ELF-1 (cell line): ENCODE measurements at regions not wholly inside any gene's neighbourhood (a gene's known extent, or its start where the extent isn't known, plus 50 kb on each side); places are given as distances from the start of the nearest gene placed in this dataset.

Experiments
- DNase-seq: peaks from one replicate; pipeline ENCODE4 v3.0.0-alpha.2; 2016; ENCODE audit warnings: low read depth, low spot score

DNA sequence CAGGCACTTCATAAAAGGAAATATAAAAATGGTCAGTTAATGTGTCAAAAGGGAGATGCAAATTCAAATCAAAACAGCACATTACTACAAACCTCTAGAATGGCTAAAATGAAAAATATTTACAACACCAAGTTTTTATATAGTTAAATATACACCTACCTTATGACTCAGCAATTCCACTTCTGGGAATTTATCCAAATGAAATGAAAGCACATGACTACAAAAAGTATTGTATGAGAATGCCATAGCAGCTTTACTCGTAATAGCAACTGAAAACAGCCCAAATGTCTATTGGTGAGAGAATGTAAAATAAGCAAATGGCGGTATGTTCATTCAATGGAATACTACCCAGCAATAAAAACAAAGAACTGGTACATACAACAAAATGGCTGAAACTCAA, 175.8 kb upstream of the SPAG17 start:
- DNase-seq = no peak

DNA sequence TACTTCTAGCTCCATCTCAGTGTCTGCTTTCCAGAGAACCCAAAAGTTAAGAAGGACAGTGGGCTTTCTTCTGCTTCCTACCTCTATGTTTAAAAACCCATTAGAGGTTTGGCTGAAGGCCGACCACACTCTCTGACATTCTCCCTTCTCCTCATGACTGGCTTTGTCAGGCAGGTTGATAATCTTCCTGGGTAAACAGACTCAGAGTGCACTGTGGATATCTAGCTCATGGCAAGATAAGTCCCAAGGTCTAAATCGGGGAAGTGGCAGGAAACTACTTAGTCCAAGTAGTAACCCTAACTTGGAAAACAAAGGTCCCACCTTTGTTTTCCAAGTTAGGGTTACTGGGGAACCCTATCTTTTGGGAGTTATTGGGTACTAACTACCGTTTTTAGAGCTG, 161.9 kb upstream of the SPAG17 start:
- no peak for DNase-seq

DNA sequence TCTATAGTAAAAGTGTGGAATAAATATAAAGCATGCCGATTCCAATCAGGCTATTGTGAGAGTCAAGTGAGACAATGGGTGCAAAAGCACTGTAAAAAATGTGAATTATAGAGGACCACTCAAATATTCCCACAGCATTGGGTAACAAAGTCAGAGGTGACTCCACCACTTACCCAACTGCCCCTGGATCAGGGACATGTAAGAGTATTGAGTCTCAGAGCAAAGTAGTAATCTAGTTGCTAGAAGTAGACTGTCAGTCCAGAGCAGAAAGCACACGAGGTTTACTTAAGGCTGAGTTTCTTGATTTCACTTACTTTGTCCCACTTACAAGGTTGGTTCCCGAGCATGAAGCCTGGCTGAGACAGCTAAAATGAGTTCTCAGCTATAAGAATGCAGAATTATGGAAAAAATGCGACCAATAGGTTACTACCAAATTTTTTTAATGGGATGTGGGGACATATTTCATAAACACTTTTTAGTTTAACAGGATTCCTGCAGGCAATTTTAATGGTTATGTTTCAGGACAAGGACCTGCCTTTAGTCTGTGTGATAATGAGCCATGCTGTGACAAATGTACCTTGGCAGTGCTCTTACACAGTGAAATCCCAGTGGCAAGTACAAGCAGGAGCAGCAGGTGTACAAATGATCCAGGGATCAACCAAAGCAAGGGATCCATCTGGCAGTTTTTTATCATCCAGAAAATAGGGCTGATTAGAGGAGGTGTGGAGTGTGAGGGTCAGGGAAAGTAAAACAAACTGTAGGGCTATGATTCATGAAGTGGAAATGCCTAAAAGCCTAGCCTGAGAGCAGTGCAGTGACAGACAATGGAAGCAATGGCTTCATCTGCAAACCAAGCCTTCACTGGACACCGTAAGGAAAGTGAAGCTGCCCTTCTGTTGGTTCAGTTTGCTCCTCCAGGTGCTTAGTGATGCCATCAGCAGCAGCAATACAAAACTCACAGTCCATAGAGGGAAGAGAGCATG, 156.2 kb upstream of the SPAG17 start:
- DNase-seq = no peak

DNA sequence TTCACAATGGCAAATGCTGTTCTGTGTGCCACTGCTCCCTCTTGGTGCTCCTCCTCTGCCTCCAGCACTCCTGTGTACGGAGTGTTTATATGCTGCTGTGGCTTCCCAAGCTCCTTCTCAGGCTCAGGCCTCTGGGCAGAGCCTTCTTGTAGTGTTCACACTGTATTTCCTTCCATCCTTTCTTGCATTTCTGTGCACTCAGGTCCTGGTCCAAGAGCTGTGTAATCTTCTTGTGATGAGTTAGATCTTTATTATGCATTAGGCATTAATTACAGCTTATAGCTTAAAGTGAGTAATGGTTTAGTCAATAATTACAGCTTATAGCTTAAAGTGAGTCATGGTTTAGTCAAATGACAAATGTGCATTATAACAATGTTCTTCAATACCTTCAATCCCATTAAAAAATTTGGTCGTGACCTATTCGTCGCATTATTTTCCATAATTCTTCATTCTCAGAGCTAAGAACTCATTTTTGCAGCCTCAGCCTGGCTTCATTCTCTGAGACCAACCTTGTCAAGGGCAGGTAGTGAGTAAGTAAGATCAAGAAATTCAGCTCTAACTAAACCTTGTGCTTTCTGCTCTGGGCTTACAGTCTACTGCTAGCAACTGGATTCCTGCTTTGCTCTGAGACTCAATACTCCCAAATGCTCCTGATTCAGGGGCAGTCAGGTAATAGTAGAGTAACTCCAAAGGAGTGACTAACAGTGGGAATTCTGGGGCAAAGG, 154.5 kb upstream of the SPAG17 start:
- DNase-seq = no peak

DNA sequence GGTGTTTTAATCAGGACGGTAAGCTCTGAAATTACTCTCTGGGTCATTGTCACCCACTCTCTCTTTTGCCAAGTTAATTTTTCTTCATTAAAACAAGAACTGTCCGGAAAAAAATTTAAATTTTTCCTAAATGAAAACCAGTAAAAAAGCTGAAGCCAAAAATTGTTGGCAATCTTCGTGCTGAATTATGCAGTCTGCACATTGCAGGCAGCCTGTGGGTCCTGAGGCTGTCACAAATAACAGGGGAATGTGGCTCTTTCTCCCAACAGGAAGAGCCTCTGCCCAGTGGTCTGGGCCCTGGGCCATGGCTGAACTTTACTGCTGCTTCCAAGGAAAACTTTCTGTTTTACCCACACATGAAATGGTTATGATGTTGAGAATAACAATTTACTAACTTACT, 153.9 kb upstream of the SPAG17 start:
- no peak for DNase-seq

DNA sequence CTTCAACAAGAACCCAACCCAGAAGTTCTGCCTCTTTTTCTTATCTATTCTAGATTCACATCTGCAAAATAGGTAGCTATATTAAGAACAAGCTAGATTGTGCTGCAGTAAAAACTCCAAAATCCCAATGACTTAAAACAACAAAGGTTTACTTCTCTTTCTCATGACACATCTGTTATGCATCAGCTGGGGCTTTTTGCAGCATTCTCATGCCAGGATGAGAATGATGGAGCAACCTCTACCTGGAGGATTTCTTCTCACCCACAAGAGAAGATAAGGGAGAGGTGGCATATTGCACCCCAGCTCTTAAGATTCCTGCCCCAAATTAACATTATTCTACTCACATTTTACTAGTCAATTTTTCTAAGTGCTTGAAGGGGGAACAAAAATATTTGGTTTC, 152.3 kb upstream of the SPAG17 start:
- DNase-seq = no peak

DNA sequence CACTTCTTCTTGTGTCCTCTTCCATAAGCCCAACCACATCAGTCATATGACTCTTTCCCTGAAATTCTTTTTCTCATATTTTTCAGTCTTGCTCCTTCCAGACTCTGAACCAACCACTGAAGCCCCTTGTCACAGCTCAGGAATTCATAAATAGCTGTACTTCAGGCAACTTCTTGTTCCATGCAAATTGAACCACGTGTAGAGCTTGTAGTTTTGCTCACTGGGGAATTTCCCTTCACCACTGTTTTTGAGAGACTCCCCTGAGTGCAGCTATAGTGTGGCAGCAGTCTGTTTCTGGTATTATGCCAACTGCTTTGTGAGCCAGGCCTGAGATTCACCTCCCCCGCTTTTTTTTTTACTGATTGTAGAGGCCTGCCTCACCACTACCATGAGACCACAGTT, 150.3 kb upstream of the SPAG17 start:
- DNase-seq = no peak

DNA sequence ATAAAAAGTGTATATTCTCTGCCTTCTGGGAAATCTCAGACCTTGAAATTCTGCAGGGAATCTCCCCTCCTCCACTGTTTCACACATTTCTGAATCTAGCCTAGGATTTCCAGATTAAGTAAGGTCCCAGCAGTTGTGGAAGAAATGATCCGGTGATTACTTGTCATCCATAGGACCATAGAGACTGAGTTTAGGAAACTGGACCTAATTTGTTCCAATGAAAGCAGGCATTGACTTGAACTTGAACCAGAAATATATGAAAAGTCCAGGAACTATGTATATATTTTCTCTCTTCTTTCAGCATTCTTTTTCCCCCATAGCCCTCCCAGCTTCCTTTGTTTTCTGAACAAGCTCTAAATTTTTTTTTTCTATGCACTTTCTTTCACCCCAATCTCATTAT, 149.5 kb upstream of the SPAG17 start:
- DNase-seq = no peak

DNA sequence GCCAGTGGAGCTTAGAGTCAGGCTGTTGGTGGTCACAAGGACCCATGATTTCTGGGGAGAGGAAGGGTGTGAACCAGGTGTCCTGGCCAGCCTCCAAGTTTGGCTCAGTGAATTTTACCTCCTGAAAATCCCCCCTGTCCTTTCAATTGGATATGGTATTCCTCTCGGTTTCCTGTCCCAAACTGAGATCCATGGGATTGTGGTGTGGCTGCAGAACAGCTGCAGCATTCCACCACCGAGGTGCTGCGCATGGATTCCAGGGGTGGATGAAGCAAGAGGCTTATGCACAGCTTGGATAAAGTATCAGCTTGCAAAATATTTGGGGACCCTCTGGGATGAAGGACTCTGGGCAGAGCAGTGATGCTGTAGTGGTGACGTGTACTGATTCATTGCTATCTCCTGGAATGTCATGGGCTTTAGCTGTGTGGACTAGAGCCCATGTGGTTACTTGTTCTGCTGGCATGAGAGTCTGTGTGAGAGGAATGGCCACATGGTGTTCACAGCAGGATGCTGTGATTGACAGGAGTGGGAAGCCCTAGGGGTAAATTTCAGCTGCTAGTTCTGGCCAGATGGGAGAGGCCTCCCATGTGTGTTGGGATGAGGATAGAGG, 148.7 kb upstream of the SPAG17 start:
- DNase-seq = peak; percentile 83

DNA sequence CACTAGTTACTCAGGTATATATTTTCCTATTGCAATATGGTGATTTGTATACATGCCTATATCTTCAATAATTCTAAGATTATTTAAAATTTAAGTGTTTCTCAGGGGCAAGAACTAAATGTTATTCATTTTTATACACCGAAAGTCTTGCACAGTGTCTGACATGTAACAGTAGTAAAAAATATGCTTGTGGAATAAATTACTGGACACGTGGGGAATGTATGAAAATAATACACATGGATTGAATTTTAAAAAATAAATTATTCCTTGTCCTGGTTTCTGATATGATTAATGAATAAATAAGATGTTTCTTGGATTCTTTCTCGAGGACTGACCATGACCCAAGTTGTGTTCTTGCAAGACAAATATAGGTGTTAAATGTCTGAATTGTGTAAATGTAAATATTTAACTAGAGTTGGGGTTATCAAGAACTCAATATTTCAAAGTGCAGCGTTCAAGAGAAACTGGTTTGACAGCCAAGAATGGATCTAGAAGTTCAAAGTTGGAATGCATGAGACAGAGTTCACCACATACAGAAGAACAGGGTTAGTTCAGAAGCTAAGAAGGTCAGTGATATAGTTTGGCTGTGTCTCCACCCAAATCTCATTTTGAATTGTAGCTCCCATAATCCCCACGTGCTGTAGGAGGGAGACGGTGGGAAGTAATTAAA, 142.1 kb upstream of the SPAG17 start:
- no peak for DNase-seq

DNA sequence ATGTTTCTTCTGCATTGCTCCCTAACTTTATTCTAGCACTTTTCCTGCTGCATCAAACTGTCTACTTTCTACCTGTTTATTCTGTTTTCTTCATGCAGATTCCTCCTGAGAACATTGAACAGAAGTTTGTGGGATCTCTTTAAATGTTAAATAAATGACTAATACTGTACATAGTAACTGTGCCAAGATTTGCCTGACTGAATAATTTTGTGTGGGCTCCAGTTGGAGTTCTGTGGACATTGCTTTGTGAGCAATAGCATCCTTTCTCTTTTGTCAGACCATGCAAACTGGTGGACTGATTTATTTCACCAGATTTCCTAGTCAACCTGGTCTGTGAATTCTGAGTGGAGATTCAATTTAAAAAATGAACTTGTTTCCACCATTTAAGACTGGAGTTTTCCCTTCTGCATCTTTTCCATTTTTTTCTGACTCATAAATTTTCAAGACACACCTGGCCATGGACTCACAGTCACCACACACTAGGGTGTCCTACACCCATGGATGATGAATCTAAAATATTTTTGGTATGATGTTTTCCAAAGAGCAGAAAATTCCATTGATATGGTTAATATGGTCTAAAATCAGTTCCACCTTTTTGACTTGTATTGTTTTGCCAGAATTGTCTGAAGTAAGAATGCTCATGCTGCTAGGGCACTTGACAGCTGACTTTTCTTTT, 140.7 kb upstream of the SPAG17 start:
- no peak for DNase-seq

DNA sequence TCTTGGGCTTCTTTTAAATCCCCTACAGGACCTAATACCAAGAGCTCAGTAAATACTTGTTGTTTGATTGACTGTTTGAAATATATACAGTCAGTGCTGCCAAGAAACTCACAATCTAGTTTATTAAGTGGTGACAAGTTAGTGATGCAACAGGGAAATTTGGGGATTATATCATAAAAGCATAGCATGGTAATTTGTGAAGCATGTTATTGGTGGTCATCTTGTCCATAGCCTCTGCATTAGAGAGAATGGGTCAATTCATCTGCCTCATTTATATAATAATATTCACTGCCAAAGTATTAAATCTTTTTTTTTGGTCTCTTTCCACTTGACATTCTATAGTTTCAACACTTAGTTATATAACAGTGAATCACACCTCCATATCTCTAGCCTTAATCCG, 138.2 kb upstream of the SPAG17 start:
- no peak for DNase-seq

DNA sequence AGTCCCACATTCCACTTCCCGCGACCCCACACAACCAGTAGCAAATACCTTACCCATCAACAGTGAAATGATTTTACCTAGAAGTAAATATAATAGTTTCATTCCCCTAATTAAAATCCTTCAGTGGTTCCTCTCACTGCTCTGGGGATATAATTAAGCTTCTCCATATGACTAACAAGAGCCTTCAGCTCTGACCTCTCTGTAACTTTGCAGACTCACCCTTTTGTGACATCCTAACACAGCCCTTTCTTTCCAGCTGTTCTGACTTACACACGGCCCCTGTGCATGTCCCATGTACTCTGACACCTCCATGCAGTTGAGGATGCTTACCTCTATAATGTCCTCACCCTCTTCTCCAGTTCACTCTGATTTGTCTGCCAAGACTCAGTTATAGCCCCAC, 137.3 kb upstream of the SPAG17 start:
- DNase-seq = no peak

DNA sequence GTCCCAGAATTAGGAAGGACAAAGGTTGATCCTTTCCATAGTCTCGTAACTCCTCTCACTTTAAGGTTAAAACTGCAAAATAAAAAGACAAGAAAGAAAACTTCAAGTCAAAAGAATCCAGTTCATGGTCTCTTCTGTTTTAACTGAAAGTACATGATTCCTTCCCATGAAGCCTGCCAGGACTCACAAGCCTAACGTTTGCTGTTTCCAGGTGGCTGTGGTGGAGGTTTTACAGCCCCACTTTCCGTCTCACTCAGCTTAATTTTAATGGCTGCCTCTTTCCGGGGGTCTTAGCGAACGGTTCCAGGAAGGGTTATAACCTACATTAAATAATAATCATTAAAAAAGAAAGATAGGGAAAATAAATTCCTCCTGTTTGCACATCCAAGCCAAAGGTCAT, 136.8 kb upstream of the SPAG17 start:
- DNase-seq = no peak

DNA sequence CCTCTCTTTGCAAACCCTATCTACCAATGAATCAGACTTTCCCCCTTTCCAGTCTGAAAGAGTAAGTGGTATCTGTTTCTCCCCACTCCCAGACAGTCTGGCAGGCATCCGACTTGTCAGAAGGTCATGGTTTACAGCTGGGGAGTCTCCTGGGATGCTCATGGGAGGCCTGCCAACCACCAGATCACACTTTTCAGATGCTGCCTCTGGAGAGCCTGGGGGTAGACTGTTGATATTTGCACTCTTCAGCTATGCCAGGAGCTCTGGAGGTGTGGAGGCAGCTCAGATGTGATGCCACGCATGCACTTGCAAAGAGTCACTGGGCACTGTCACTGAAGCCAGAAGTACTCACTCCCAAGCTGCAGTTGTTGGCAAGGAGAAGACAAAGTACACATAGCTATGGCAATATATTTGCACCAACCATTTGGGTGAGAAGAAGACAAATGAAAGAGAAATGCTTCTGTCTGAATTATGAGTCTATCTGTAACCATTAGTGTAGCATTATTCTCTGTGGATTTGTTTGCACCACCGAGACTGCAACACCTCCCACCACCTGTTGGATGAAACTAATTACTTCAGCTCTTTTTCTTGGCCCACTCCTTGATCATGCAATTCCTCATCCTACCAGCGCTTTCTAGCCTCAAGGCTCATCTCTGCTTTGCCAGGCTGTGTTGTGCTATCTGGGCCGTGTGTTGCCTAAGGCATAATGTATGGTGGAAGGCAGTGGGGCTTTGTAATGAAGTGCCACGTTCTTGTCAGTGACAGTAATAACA, 133.0 kb upstream of the SPAG17 start:
- DNase-seq = peak; percentile 27

DNA sequence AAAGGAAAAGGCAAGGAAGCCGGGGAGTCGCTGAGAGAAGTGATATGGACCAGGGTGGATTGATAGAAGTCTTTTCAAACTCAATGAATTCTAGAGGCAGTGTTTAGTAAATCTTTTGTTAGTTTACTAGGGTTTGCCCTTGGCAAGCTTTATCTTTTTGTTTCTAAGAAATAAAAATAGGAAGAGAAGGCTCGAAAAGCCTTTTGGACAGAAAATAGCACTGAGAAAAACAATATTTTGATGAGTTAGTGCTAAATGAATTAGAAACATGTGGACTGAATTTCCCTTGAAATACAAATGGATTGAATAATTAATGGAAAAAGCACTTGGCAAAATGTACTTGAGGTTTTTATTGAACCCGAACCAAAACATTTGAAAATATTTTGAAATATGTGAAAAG, 121.8 kb upstream of the SPAG17 start:
- no peak for DNase-seq

DNA sequence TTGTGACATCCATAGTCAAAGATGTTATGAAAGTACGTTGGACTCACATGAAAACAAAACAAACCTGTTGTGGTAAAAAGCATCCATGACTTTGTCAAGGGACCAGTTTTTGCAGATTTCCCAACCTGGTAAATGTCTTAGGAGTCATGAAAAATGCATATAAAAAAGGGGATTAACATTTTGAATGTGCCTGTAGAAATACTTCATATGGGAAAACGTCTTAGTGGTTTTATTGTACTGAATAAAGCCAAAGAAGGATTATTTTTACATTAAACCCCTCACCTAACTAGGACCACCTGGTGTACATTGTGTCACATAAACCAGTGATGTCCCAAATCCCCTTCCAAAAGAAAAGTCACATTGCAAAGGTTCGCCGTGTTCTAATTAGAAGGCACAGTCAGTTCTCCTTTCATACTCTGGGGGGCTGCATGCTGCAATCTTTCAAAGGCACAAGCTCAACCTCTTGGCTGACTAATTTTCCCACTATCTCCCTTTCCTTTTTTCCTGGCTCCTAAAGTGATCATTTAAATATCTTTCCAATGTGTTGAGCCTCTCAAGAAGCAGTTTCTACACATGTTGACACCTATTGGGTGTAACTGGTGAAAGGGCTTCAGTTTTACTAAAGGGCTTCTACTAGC, 119.8 kb upstream of the SPAG17 start:
- DNase-seq = peak; percentile 16

DNA sequence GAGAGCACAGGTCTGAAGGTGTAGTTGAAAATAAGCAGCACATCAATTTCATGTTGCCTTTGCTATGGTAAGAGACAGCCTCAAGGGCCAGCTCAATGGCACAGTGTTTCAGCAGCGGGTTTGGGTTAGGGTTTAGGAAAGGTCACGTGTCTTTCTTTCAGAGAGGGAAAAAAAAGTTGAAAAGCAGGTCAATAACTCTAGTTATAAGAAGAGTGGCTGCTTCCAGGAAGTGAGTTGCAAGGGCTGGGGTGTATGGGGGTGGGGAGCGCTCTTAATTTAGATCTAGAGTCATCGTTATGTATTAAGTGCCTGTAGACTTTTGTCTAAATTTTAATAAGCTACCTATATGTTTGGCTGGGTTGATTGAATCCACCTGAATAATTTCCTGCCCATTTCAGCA, 118.5 kb upstream of the SPAG17 start:
- no peak for DNase-seq

DNA sequence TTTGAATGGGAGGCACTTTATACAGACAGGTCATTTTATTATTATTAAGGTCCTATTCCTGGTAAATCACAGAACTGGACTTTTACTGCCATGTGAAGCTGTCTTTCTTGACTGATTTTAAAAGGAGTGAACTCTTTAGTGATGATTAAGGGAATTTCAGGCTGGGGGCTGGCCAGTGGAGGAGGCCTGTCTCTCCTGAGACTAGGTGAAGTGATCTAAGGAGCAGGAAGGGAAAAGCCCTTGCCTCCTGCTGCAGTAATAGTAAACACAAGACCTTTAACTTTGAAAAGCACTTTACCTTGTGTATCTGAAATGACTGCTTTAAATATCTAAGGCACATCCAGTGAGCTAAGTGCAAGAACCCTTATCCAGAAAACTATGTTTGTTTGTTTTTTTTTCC, 118.0 kb upstream of the SPAG17 start:
- peak; percentile 14 for DNase-seq

DNA sequence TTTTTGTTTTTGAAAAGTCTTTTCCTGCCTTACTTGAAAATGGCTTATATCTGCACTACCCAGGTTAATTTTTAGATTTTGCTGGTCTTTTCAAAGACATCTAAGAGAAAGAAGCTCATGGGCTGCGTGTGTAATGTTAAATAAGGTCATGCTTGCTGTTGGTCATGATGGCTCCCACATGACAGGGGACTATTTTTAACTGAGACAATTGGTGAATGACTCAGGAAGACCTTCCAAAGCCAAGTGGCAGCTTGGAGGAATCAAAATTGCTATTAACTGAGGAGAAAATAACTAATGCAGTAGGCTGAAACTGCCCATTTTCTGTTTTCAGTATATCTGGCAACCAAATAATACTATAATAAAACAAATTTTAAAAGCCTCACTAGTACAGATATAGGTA, 117.1 kb upstream of the SPAG17 start:
- DNase-seq = no peak
